PC-3 (cell line): ENCODE measurements at regions not wholly inside any gene's neighbourhood (a gene's known extent, or its start where the extent isn't known, plus 50 kb on each side); places are given as distances from the start of the nearest gene placed in this dataset.

Source experiments
- ATAC-seq: fragments of 200-7000 bp; cut with Tn5 transposase; 2 replicates; pipeline ENCODE4 v1.9.1; 2020; ENCODE audit warnings: mild to moderate bottlenecking, moderate library complexity
- BruUV-seq: library from RNA; stranded (reverse); fragments of 400-500 nt; replicated peaks from 2 replicates; lab custom pipeline; 2021; lab: Mats Ljungman, UMichigan
- CTCF ChIA-PET: fragments of 300-600 bp; sonication (Branson Sonifier 250); formaldehyde crosslinking; loops from one replicate; lab custom pipeline; 2022; ENCODE audit warnings: antibody characterized with exemption; lab: Charles Lee
- POLR2A ChIA-PET: fragments of 300-600 bp; sonication (Branson Sonifier 250); formaldehyde crosslinking; loops from one replicate; lab custom pipeline; 2022; ENCODE audit warnings: antibody characterized with exemption; ENCODE audit not compliant: unreplicated experiment; lab: Charles Lee
- DNase-seq: peaks from one replicate; pipeline ENCODE4 v3.0.0-alpha.2; 2015
- H2AFZ ChIP-seq: fragments of 300-600 bp; sonication (generic); 2 replicates; pipeline ENCODE4 v1.6.0; 2016; ENCODE audit warnings: antibody characterized with exemption, low read length
- H3F3A ChIP-seq: fragments of 300-600 bp; sonication (generic); one replicate; pipeline ENCODE4 v1.6.0; 2017; ENCODE audit warnings: antibody characterized with exemption, low read length, control low read depth, mild to moderate bottlenecking; ENCODE audit not compliant: unreplicated experiment
- H3K27ac ChIP-seq: fragments of 300-600 bp; sonication (generic); 2 replicates; pipeline ENCODE4 v1.5.1; 2016; ENCODE audit warnings: mild to moderate bottlenecking, low read length
- H3K27me3 ChIP-seq: fragments of 300-600 bp; sonication (generic); 2 replicates; pipeline ENCODE4 v1.6.1; 2016; ENCODE audit warnings: low read length, mixed read lengths
- H3K36me3 ChIP-seq: fragments of 300-600 bp; sonication (generic); 2 replicates; pipeline ENCODE4 v1.6.1; 2016; ENCODE audit warnings: low read depth, mixed run types, low read length, mixed read lengths
- H3K4me1 ChIP-seq: fragments of 300-600 bp; sonication (generic); 2 replicates; pipeline ENCODE4 v1.5.1; 2016; ENCODE audit warnings: low read length; ENCODE audit not compliant: insufficient read depth
- H3K4me2 ChIP-seq: fragments of 300-600 bp; sonication (generic); 2 replicates; pipeline ENCODE4 v1.6.0; 2016; ENCODE audit warnings: low read length
- H3K4me3 ChIP-seq: fragments of 300-600 bp; sonication (generic); 2 replicates; pipeline ENCODE4 v1.5.1; 2016; ENCODE audit warnings: mild to moderate bottlenecking, low read length, mixed read lengths
- H3K79me2 ChIP-seq: fragments of 300-600 bp; sonication (generic); 2 replicates; pipeline ENCODE4 v1.6.1; 2017; ENCODE audit warnings: low read length, mixed read lengths
- H3K9ac ChIP-seq: fragments of 300-600 bp; sonication (generic); 2 replicates; pipeline ENCODE4 v1.6.0; 2016; ENCODE audit warnings: mild to moderate bottlenecking, low read length
- H3K9me2 ChIP-seq: fragments of 300-600 bp; sonication (generic); replicated peaks from 2 replicates; pipeline ENCODE4 v1.6.1; 2016; ENCODE audit warnings: mixed run types, low read length, mixed read lengths
- H3K9me3 ChIP-seq: fragments of 300-600 bp; sonication (generic); 2 replicates; pipeline ENCODE4 v1.6.1; 2016; ENCODE audit warnings: low read length, mixed read lengths
- H4K20me1 ChIP-seq: fragments of 300-600 bp; sonication (generic); 2 replicates; pipeline ENCODE4 v1.6.1; 2016; ENCODE audit warnings: low read length, mixed read lengths
- CTCF ChIP-seq: fragments of 300-600 bp; sonication (generic); conservative IDR thresholded peaks from 2 replicates; pipeline ENCODE4 v1.5.1; 2017; ENCODE audit warnings: antibody characterized with exemption, low read depth, mild to moderate bottlenecking, low read length
- EZH2 ChIP-seq: fragments of 300-600 bp; sonication (generic); IDR thresholded peaks from one replicate; pipeline ENCODE4 v1.6.1; 2017; ENCODE audit warnings: antibody characterized with exemption, mild to moderate bottlenecking, low read length; ENCODE audit not compliant: unreplicated experiment
- EZH2phosphoT487 ChIP-seq: fragments of 300-600 bp; sonication (generic); IDR thresholded peaks from 2 replicates; pipeline ENCODE4 v1.6.1; 2018; ENCODE audit warnings: mild to moderate bottlenecking, antibody characterized with exemption, low read length, borderline replicate concordance
- intact Hi-C: fragments of 100-400 bp; cut with micrococcal nuclease; formaldehyde crosslinking; loops from 2 replicates; pipeline ENCODE4 v1.9.0; 2023

GRCh38 chr4:184954482-184954881 is 63.8 kb upstream of the HELT start:
- Histone ChIP-seq H3K9me2 (no peaks in the 10 kb centered on the region), H3K36me3 (no peaks in the 10 kb centered on the region), H2AFZ (no peak overlapping the region), H3K4me2 (no peak overlapping the region), H3K4me1 (no peaks in the 10 kb centered on the region), H3F3A (no peaks in the 10 kb centered on the region), H3K27ac (no peak overlapping the region), H3K9ac (no peak overlapping the region), H3K27me3 (no peaks in the 10 kb centered on the region), H3K79me2 (no peaks in the 10 kb centered on the region), H4K20me1 (no peaks in the 10 kb centered on the region), H3K4me3 (no peak overlapping the region), H3K9me3 (no peaks in the 10 kb centered on the region)
- TF ChIP-seq EZH2phosphoT487 (no peak), CTCF (no peak), EZH2 (no peak)
- no TSS peak for BruUV-seq
- intact Hi-C loops: no loop called here
- POLR2A ChIA-PET: no interaction called here
- no peak for ATAC-seq
- CTCF ChIA-PET: no interaction called here
- no peak for DNase-seq

GRCh38 chr4:184955116-184955515 is 63.2 kb upstream of the HELT start:
- no peaks in the 10 kb centered on the region for H3K9me3 ChIP-seq
- ATAC-seq (no peak), DNase-seq (no peak)
- H3K9ac ChIP-seq: no peak overlapping the region
- H3F3A ChIP-seq: no peaks in the 10 kb centered on the region
- ChIA-PET POLR2A (no interaction called here), CTCF (no interaction called here)
- TF ChIP-seq EZH2: no peak
- H3K4me2 ChIP-seq: no peak overlapping the region
- no TSS peak for BruUV-seq
- H3K4me3 ChIP-seq: no peak overlapping the region
- no peaks in the 10 kb centered on the region for H3K27me3 ChIP-seq
- intact Hi-C loops: no loop called here
- no peaks in the 10 kb centered on the region for H3K9me2 ChIP-seq
- H2AFZ ChIP-seq: no peak overlapping the region
- H4K20me1 ChIP-seq: no peaks in the 10 kb centered on the region
- H3K36me3 ChIP-seq: no peaks in the 10 kb centered on the region
- no peaks in the 10 kb centered on the region for H3K4me1 ChIP-seq
- H3K27ac ChIP-seq: no peak overlapping the region
- H3K79me2 ChIP-seq: no peaks in the 10 kb centered on the region

GRCh38 chr4:184955636-184956035 is 62.7 kb upstream of the HELT start:
- Histone ChIP-seq H3K4me3 (no peak overlapping the region), H3K36me3 (no peaks in the 10 kb centered on the region), H3K4me2 (no peak overlapping the region), H3K9me2 (no peaks in the 10 kb centered on the region), H3K79me2 (no peaks in the 10 kb centered on the region), H2AFZ (no peak overlapping the region), H3K27me3 (no peaks in the 10 kb centered on the region), H3K9ac (no peak overlapping the region), H3F3A (no peaks in the 10 kb centered on the region), H4K20me1 (no peaks in the 10 kb centered on the region), H3K4me1 (no peaks in the 10 kb centered on the region), H3K27ac (no peak overlapping the region), H3K9me3 (no peaks in the 10 kb centered on the region)
- ChIA-PET CTCF (no interaction called here), POLR2A (no interaction called here)
- TF ChIP-seq EZH2: no peak
- TF ChIP-seq CTCF: no peak
- TF ChIP-seq EZH2phosphoT487: no peak
- intact Hi-C loops: no loop called here
- BruUV-seq: no TSS peak
- DNase-seq (no peak), ATAC-seq (no peak)
